Astrocyte (in vitro differentiated cells and primary cell): ENCODE measurements at regions not wholly inside any gene's neighbourhood (a gene's known extent, or its start where the extent isn't known, plus 50 kb on each side); places are given as distances from the start of the nearest gene placed in this dataset.

Source experiments
- DNase-seq: peaks from one replicate; pipeline ENCODE4 v3.0.0-alpha.2; 2010; ENCODE audit warnings: low read depth
- FAIRE-seq: peaks from 2 replicates; lab custom pipeline; 2011; peaks lifted over from hg19 to GRCh38; lab: Jason Lieb, UNC
- H2AFZ ChIP-seq: 2 replicates; pipeline ENCODE4 v1.6.0; 2012; ENCODE audit warnings: low read depth, low read length, inconsistent platforms
- H3K27ac ChIP-seq: 2 replicates; pipeline ENCODE4 v1.5.1; 2011; ENCODE audit warnings: low read depth, low read length, inconsistent platforms
- H3K27me3 ChIP-seq: 2 replicates; pipeline ENCODE4 v1.6.0; 2011; ENCODE audit warnings: low read length, inconsistent platforms; ENCODE audit not compliant: insufficient read depth
- H3K36me3 ChIP-seq: 2 replicates; pipeline ENCODE4 v1.5.1; 2011; ENCODE audit warnings: low read length, inconsistent platforms; ENCODE audit not compliant: insufficient read depth
- H3K4me1 ChIP-seq: 2 replicates; pipeline ENCODE4 v1.5.1; 2011; ENCODE audit warnings: low read length, inconsistent platforms; ENCODE audit not compliant: insufficient read depth
- H3K4me2 ChIP-seq: 2 replicates; pipeline ENCODE4 v1.6.0; 2012; ENCODE audit warnings: low read length, inconsistent platforms
- H3K4me3 ChIP-seq: 2 replicates; pipeline ENCODE4 v1.5.1; 2011; ENCODE audit warnings: low read depth, mild to moderate bottlenecking, low read length, inconsistent platforms; ENCODE audit not compliant: insufficient read depth
- H3K79me2 ChIP-seq: 2 replicates; pipeline ENCODE4 v1.6.0; 2012; ENCODE audit warnings: mild to moderate bottlenecking, low read length, inconsistent platforms; ENCODE audit not compliant: insufficient read depth
- H3K9ac ChIP-seq: 2 replicates; pipeline ENCODE4 v1.6.0; 2012; ENCODE audit warnings: mild to moderate bottlenecking, low read length, inconsistent platforms
- H3K9me3 ChIP-seq: 2 replicates; pipeline ENCODE4 v1.5.1; 2012; ENCODE audit warnings: low read depth, mild to moderate bottlenecking, low read length, inconsistent platforms; ENCODE audit not compliant: insufficient read depth
- H4K20me1 ChIP-seq: 2 replicates; pipeline ENCODE4 v1.6.0; 2012; ENCODE audit warnings: low read length, inconsistent platforms; ENCODE audit not compliant: insufficient read depth
- H3K27ac Mint-ChIP-seq: one replicate; pipeline ENCODE4 v1.8.0; 2021; ENCODE audit warnings: mild to moderate bottlenecking, mixed read lengths; ENCODE audit not compliant: unreplicated experiment
- H3K27me3 Mint-ChIP-seq: one replicate; pipeline ENCODE4 v1.8.0; 2021; ENCODE audit warnings: low read depth, mixed read lengths; ENCODE audit not compliant: unreplicated experiment
- H3K36me3 Mint-ChIP-seq: one replicate; pipeline ENCODE4 v1.8.0; 2021; ENCODE audit warnings: low read depth, mixed read lengths; ENCODE audit not compliant: unreplicated experiment
- H3K4me1 Mint-ChIP-seq: one replicate; pipeline ENCODE4 v1.8.0; 2021; ENCODE audit warnings: low read depth, mixed read lengths; ENCODE audit not compliant: unreplicated experiment
- H3K4me3 Mint-ChIP-seq: one replicate; pipeline ENCODE4 v1.8.0; 2021; ENCODE audit warnings: mild to moderate bottlenecking, moderate library complexity, mixed read lengths; ENCODE audit not compliant: unreplicated experiment
- H3K9me3 Mint-ChIP-seq: one replicate; pipeline ENCODE4 v1.8.0; 2021; ENCODE audit warnings: mild to moderate bottlenecking, mixed read lengths; ENCODE audit not compliant: unreplicated experiment
- CTCF ChIP-seq: IDR thresholded peaks from 2 replicates; pipeline ENCODE4 v1.5.1; 2011; ENCODE audit warnings: low read depth, mild to moderate bottlenecking, inconsistent platforms, low read length, moderate library complexity; ENCODE audit not compliant: insufficient read depth
- EZH2 ChIP-seq: IDR thresholded peaks from 2 replicates; pipeline ENCODE4 v1.6.1; 2012; ENCODE audit warnings: mild to moderate bottlenecking, low read length, inconsistent platforms; ENCODE audit not compliant: insufficient read depth

- Histone ChIP-seq H3K4me3 (no peak overlapping the region), H3K27me3 (no peaks in the 10 kb centered on the region), H3K79me2 (no peaks in the 10 kb centered on the region), H3K36me3 (no peaks in the 10 kb centered on the region), H2AFZ (no peak overlapping the region), H3K4me1 (no peaks in the 10 kb centered on the region), H3K4me2 (no peak overlapping the region), H3K27ac (no peak overlapping the region), H3K9me3 (peaks cover 6% of the 10 kb centered on the region), H4K20me1 (no peaks in the 10 kb centered on the region), H3K9ac (no peak overlapping the region)
- Mint-ChIP-seq H3K4me3 (no peak overlapping the region), H3K27ac (no peak overlapping the region), H3K4me1 (peaks cover 3% of the 10 kb centered on the region), H3K36me3 (no peaks in the 10 kb centered on the region), H3K9me3 (peaks cover 9% of the 10 kb centered on the region), H3K27me3 (peaks cover 61% of the 10 kb centered on the region)
- DNase-seq: no peak
- no peak for FAIRE-seq
- TF ChIP-seq EZH2 (no peak), CTCF (no peak)
Measured at GRCh38 chr13:111861766-111862366, 205.1 kb upstream of the SOX1 start.

- Histone ChIP-seq H3K9me3 (peaks cover under 1% of the 10 kb centered on the region), H3K79me2 (no peaks in the 10 kb centered on the region), H4K20me1 (no peaks in the 10 kb centered on the region), H3K4me3 (no peak overlapping the region), H3K9ac (no peak overlapping the region), H3K4me1 (no peaks in the 10 kb centered on the region), H2AFZ (no peak overlapping the region), H3K27ac (no peak overlapping the region), H3K27me3 (no peaks in the 10 kb centered on the region), H3K36me3 (no peaks in the 10 kb centered on the region), H3K4me2 (no peak overlapping the region)
- no peak for TF ChIP-seq EZH2
- no peak for TF ChIP-seq CTCF
- no peak for FAIRE-seq
- Mint-ChIP-seq H3K4me1 (peaks cover 3% of the 10 kb centered on the region), H3K36me3 (no peaks in the 10 kb centered on the region), H3K9me3 (peaks cover 9% of the 10 kb centered on the region), H3K27me3 (peaks cover 59% of the 10 kb centered on the region), H3K4me3 (no peak overlapping the region), H3K27ac (no peak overlapping the region)
- no peak for DNase-seq
Measured at GRCh38 chr13:111862836-111863815, 203.8 kb upstream of the SOX1 start.

- TF ChIP-seq CTCF (no peak), EZH2 (no peak)
- H3K27ac Mint-ChIP-seq: no peak overlapping the region
- DNase-seq (no peak), FAIRE-seq (no peak)
- H3K9me3 Mint-ChIP-seq: peaks cover 13% of the 10 kb centered on the region
- no peak overlapping the region for H3K4me3 ChIP-seq
- no peaks in the 10 kb centered on the region for H4K20me1 ChIP-seq
- H3K4me1 ChIP-seq: no peaks in the 10 kb centered on the region
- no peak overlapping the region for H3K4me2 ChIP-seq
- no peak overlapping the region for H3K27ac ChIP-seq
- H3K9me3 ChIP-seq: no peaks in the 10 kb centered on the region
- H3K27me3 Mint-ChIP-seq: peaks cover 63% of the 10 kb centered on the region
- H3K27me3 ChIP-seq: no peaks in the 10 kb centered on the region
- no peak overlapping the region for H2AFZ ChIP-seq
- no peaks in the 10 kb centered on the region for H3K36me3 ChIP-seq
- H3K9ac ChIP-seq: no peak overlapping the region
- H3K36me3 Mint-ChIP-seq: no peaks in the 10 kb centered on the region
- H3K79me2 ChIP-seq: no peaks in the 10 kb centered on the region
- H3K4me3 Mint-ChIP-seq: no peak overlapping the region
- peaks cover 3% of the 10 kb centered on the region for H3K4me1 Mint-ChIP-seq
Measured at GRCh38 chr13:111864566-111864965, 202.4 kb upstream of the SOX1 start.
